Parathyroid adenoma (tissue), 2 donors: ENCODE measurements at regions not wholly inside any gene's neighbourhood (a gene's known extent, or its start where the extent isn't known, plus 50 kb on each side); places are given as distances from the start of the nearest gene placed in this dataset.

Experiments
- H2AFZ ChIP-seq: fragments of 300-600 bp; sonication (generic); one replicate; pipeline ENCODE4 v1.7.0; 2017; ENCODE audit warnings: antibody characterized with exemption, mild to moderate bottlenecking
- H3K27ac ChIP-seq: fragments of 300-600 bp; sonication (generic); one replicate; pipeline ENCODE4 v1.7.0; 2017
- H3K27me3 ChIP-seq: fragments of 300-600 bp; sonication (generic); one replicate; pipeline ENCODE4 v1.7.0; 2017; ENCODE audit warnings: low read length; ENCODE audit not compliant: control insufficient read depth, insufficient read depth
- H3K36me3 ChIP-seq: fragments of 300-600 bp; sonication (generic); one replicate; pipeline ENCODE4 v1.7.0; 2017; ENCODE audit warnings: low read length; ENCODE audit not compliant: control insufficient read depth, insufficient read depth
- H3K4me1 ChIP-seq: fragments of 300-600 bp; sonication (generic); one replicate; pipeline ENCODE4 v1.7.0; 2017; ENCODE audit warnings: control low read depth
- H3K4me2 ChIP-seq: fragments of 300-600 bp; sonication (generic); one replicate; pipeline ENCODE4 v1.7.0; 2017; ENCODE audit warnings: low read length
- H3K4me3 ChIP-seq: fragments of 300-600 bp; sonication (generic); one replicate; pipeline ENCODE4 v1.7.0; 2017; ENCODE audit warnings: low read depth, low read length
- H3K79me2 ChIP-seq: fragments of 300-600 bp; sonication (generic); one replicate; pipeline ENCODE4 v1.7.0; 2017; ENCODE audit warnings: control low read depth
- H3K9ac ChIP-seq: fragments of 300-600 bp; sonication (generic); one replicate; pipeline ENCODE4 v1.7.0; 2017; ENCODE audit warnings: mild to moderate bottlenecking
- H3K9me3 ChIP-seq: fragments of 300-600 bp; sonication (generic); one replicate; pipeline ENCODE4 v1.7.0; 2017; ENCODE audit warnings: low read length; ENCODE audit not compliant: control insufficient read depth
- CTCF ChIP-seq: fragments of 300-600 bp; sonication (generic); IDR thresholded peaks from one replicate; pipeline ENCODE4 v1.7.0; 2017; ENCODE audit warnings: antibody characterized with exemption, mild to moderate bottlenecking
- donor health status: primary hyperparathyroidism.

GRCh38 chr6:126824226-126824625 is 294.2 kb upstream of the RSPO3 start:
- no peak overlapping the region for H3K9ac ChIP-seq
- no peaks in the 10 kb centered on the region for H3K27me3 ChIP-seq
- no peaks in the 10 kb centered on the region for H3K9me3 ChIP-seq
- peak overlapping the region; percentile 13 for H2AFZ ChIP-seq
- H3K4me3 ChIP-seq: no peak overlapping the region
- peak overlapping the region; percentile 30 for H3K27ac ChIP-seq
- no peaks in the 10 kb centered on the region for H3K36me3 ChIP-seq
- TF ChIP-seq CTCF: no peak
- H3K4me2 ChIP-seq: no peak overlapping the region
- H3K4me1 ChIP-seq: peaks cover 7% of the 10 kb centered on the region
- H3K79me2 ChIP-seq: no peaks in the 10 kb centered on the region

- TF ChIP-seq CTCF: no peak
- no peak overlapping the region for H3K9ac ChIP-seq
- peak overlapping the region; percentile 13 for H2AFZ ChIP-seq
- H3K4me3 ChIP-seq: no peak overlapping the region
- peaks cover 7% of the 10 kb centered on the region for H3K4me1 ChIP-seq
- H3K36me3 ChIP-seq: no peaks in the 10 kb centered on the region
- H3K27ac ChIP-seq: peak overlapping the region; percentile 30
- H3K4me2 ChIP-seq: no peak overlapping the region
- no peaks in the 10 kb centered on the region for H3K27me3 ChIP-seq
- no peaks in the 10 kb centered on the region for H3K79me2 ChIP-seq
- H3K9me3 ChIP-seq: no peaks in the 10 kb centered on the region
Observed at GRCh38 chr6:126824815-126825214, 293.7 kb upstream of the RSPO3 start.

- Histone ChIP-seq H3K79me2 (no peaks in the 10 kb centered on the region), H2AFZ (no peak overlapping the region), H3K4me3 (no peak overlapping the region), H3K27me3 (no peaks in the 10 kb centered on the region), H3K9me3 (no peaks in the 10 kb centered on the region), H3K4me1 (peaks cover 7% of the 10 kb centered on the region), H3K27ac (no peak overlapping the region), H3K36me3 (no peaks in the 10 kb centered on the region), H3K4me2 (no peak overlapping the region), H3K9ac (no peak overlapping the region)
- TF ChIP-seq CTCF: no peak
Observed at GRCh38 chr6:126826166-126826714, 292.2 kb upstream of the RSPO3 start.

GRCh38 chr6:126831461-126831860 is 287.0 kb upstream of the RSPO3 start:
- Histone ChIP-seq H3K9me3 (no peaks in the 10 kb centered on the region), H3K4me2 (no peak overlapping the region), H3K27ac (no peak overlapping the region), H3K79me2 (no peaks in the 10 kb centered on the region), H3K27me3 (no peaks in the 10 kb centered on the region), H2AFZ (no peak overlapping the region), H3K9ac (no peak overlapping the region), H3K4me1 (no peaks in the 10 kb centered on the region), H3K4me3 (no peak overlapping the region), H3K36me3 (no peaks in the 10 kb centered on the region)
- no peak for TF ChIP-seq CTCF

GRCh38 chr6:126842769-126843168 is 275.7 kb upstream of the RSPO3 start:
- H3K79me2 ChIP-seq: no peaks in the 10 kb centered on the region
- no peaks in the 10 kb centered on the region for H3K27me3 ChIP-seq
- H3K4me2 ChIP-seq: no peak overlapping the region
- TF ChIP-seq CTCF: no peak
- no peak overlapping the region for H2AFZ ChIP-seq
- no peak overlapping the region for H3K9ac ChIP-seq
- no peaks in the 10 kb centered on the region for H3K4me1 ChIP-seq
- no peak overlapping the region for H3K27ac ChIP-seq
- H3K4me3 ChIP-seq: no peak overlapping the region
- no peaks in the 10 kb centered on the region for H3K36me3 ChIP-seq
- no peaks in the 10 kb centered on the region for H3K9me3 ChIP-seq
